ENCODE measurements at regions not wholly inside any gene's neighbourhood (a gene's known extent, or its start where the extent isn't known, plus 50 kb on each side); places are given as distances from the start of the nearest gene placed in this dataset.

DNA sequence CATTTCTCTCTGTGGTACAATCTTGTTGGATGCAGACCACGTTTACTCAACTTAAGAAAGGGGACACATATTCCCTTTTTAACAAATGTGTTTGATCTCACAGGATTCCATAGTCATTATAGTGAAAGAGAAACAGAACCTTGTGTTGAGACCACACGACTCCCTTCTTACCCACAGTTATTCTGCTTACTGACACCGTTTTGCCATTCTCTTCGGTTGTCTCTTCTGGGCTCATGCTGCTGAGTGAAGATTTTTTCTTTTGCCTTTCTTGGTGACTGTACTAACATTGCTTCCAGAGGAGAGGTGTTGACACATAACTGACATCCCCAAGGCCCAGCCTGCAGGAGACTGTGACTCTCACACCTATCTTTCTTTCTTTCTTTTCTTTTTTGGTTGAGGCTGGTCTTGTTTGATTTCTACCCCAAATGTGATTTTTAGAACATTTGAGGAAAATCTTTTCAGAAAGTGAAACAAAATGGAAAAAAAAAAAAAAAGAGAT lies 61.2 kb upstream of the OTOGL start:
- H3K27ac ChIP-seq: no peak overlapping the region
- 85% methylated on average over 4 of the region's 4 CpGs for WGBS
- TF ChIP-seq POLR2AphosphoS5 (IDR thresholded peaks at IDR 0.05) (no peak), POLR2A (IDR thresholded peaks at IDR 0.05) (no peak), EP300 (IDR thresholded peaks at IDR 0.05) (no peak)
- TF ChIP-seq, protein P1, sequence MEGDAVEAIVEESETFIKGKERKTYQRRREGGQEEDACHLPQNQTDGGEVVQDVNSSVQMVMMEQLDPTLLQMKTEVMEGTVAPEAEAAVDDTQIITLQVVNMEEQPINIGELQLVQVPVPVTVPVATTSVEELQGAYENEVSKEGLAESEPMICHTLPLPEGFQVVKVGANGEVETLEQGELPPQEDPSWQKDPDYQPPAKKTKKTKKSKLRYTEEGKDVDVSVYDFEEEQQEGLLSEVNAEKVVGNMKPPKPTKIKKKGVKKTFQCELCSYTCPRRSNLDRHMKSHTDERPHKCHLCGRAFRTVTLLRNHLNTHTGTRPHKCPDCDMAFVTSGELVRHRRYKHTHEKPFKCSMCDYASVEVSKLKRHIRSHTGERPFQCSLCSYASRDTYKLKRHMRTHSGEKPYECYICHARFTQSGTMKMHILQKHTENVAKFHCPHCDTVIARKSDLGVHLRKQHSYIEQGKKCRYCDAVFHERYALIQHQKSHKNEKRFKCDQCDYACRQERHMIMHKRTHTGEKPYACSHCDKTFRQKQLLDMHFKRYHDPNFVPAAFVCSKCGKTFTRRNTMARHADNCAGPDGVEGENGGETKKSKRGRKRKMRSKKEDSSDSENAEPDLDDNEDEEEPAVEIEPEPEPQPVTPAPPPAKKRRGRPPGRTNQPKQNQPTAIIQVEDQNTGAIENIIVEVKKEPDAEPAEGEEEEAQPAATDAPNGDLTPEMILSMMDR (IDR thresholded peaks at IDR 0.05): no peak
- no peaks in the 10 kb centered on the region for H3K36me3 ChIP-seq
- H3K27me3 ChIP-seq: no peaks in the 10 kb centered on the region
- DNase-seq (ENCODE audit: low spot score in 2 of 2): no peak
- no peaks in the 10 kb centered on the region for H3K4me1 ChIP-seq
- H3K4me3 ChIP-seq: no peak overlapping the region
- no peaks in the 10 kb centered on the region for H3K9me3 ChIP-seq

DNA sequence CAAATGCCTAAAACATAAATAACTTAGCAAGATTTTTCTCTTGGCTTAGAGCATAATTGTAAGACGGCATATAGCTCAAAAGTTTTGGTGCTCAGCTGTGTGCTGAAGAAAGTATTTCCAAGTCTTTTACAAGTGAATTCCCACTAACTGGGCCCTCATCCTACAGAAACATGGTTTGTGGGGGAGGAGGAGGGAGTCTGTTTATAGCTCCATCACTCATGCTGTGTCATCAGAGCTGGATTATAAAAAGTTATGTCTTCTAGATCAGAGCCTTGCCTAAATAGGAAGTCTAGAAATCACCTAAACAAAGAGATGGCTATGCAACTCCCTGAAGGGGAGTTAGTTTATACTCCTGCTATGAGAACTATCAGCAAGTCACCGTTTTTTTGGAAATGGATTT lies 65.9 kb upstream of the OTOGL start:
- no peaks in the 10 kb centered on the region for H3K9me3 ChIP-seq
- H3K4me3 ChIP-seq: no peak overlapping the region
- H3K4me1 ChIP-seq: peaks cover 5% of the 10 kb centered on the region
- no peaks in the 10 kb centered on the region for H3K36me3 ChIP-seq
- H3K27ac ChIP-seq: no peak overlapping the region
- WGBS: 52% methylated on average over 2 of the region's 2 CpGs
- no peak for DNase-seq (ENCODE audit: low spot score in 2 of 2)
- no peak for TF ChIP-seq POLR2A (IDR thresholded peaks at IDR 0.05)
- TF ChIP-seq POLR2AphosphoS5 (IDR thresholded peaks at IDR 0.05): no peak
- TF ChIP-seq EP300 (IDR thresholded peaks at IDR 0.05): no peak
- TF ChIP-seq, protein P1 (IDR thresholded peaks at IDR 0.05): no peak
- H3K27me3 ChIP-seq: no peaks in the 10 kb centered on the region

- no peak for TF ChIP-seq EP300 (IDR thresholded peaks at IDR 0.05)
- no peak for TF ChIP-seq POLR2AphosphoS5 (IDR thresholded peaks at IDR 0.05)
- TF ChIP-seq, protein P1 (IDR thresholded peaks at IDR 0.05): no peak
- TF ChIP-seq POLR2A (IDR thresholded peaks at IDR 0.05): no peak
- peaks cover 5% of the 10 kb centered on the region for H3K4me1 ChIP-seq
- no peak for DNase-seq (ENCODE audit: low spot score in 2 of 2)
- no peaks in the 10 kb centered on the region for H3K36me3 ChIP-seq
- no peaks in the 10 kb centered on the region for H3K9me3 ChIP-seq
- no peak overlapping the region for H3K27ac ChIP-seq
- H3K27me3 ChIP-seq: no peaks in the 10 kb centered on the region
- WGBS: 16% methylated on average over 1 of the region's 1 CpG
- H3K4me3 ChIP-seq: no peak overlapping the region
Measured at GRCh38 chr12:80032946-80033345, 66.4 kb upstream of the OTOGL start.

GRCh38 chr12:80031229-80031628 lies 68.1 kb upstream of the OTOGL start:
- no peak overlapping the region for H3K4me3 ChIP-seq
- peak overlapping the region; percentile 19 for H3K27ac ChIP-seq
- no peaks in the 10 kb centered on the region for H3K27me3 ChIP-seq
- TF ChIP-seq POLR2A (IDR thresholded peaks at IDR 0.05) (no peak), POLR2AphosphoS5 (IDR thresholded peaks at IDR 0.05) (no peak), EP300 (IDR thresholded peaks at IDR 0.05) (no peak)
- TF ChIP-seq, protein P1 (IDR thresholded peaks at IDR 0.05): no peak
- WGBS: 76% methylated on average over 1 of the region's 1 CpG
- peaks cover 5% of the 10 kb centered on the region for H3K4me1 ChIP-seq
- no peak for DNase-seq (ENCODE audit: low spot score in 2 of 2)
- H3K36me3 ChIP-seq: no peaks in the 10 kb centered on the region
- no peaks in the 10 kb centered on the region for H3K9me3 ChIP-seq

DNA sequence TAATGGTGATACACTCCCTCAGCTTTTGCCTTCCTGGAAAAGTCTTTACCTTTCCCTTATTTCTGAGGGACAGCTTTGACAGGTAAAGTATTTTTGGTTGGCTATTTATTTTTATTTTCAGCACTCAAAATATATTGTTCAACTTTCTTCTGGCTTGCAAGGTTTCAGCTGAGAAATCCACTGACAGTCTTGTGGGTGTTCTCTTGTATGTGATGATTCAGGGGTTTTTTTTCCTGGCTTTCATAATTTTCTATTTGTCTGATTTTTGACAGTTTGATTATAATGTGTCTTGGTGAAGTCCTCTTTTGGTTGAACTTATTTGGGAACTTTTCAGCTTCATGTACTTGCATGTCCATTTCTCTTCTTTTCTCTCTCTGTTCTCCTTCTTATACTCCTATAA lies 73.7 kb upstream of the OTOGL start:
- DNase-seq (ENCODE audit: low spot score in 2 of 2): no peak
- H3K36me3 ChIP-seq: no peaks in the 10 kb centered on the region
- TF ChIP-seq, protein P1 (IDR thresholded peaks at IDR 0.05): no peak
- no peak overlapping the region for H3K4me3 ChIP-seq
- no peak overlapping the region for H3K27ac ChIP-seq
- no peaks in the 10 kb centered on the region for H3K27me3 ChIP-seq
- peaks cover 5% of the 10 kb centered on the region for H3K9me3 ChIP-seq
- no peaks in the 10 kb centered on the region for H3K4me1 ChIP-seq
